ENCODE measurements at regions not wholly inside any gene's neighbourhood (a gene's known extent, or its start where the extent isn't known, plus 50 kb on each side); places are given as distances from the start of the nearest gene placed in this dataset.

- 75 to 81% methylated on average over 19 of the region's 19 CpGs for WGBS, 2 donors
- H3K36me3 ChIP-seq (ENCODE audit: control insufficient read depth in 2 of 2, insufficient read depth in 2 of 2, low read length in 1 of 2), result no peaks in the 10 kb centered on the region
- no peaks in the 10 kb centered on the region for H3K27me3 ChIP-seq (ENCODE audit: control insufficient read depth in 1 of 2, insufficient read depth in 2 of 2, low read length in 2 of 2)
- H3K4me1 ChIP-seq (ENCODE audit: control insufficient read depth in 2 of 2, insufficient read depth in 2 of 2, low read length in 1 of 2), result no peaks in the 10 kb centered on the region
- H3K9me3 ChIP-seq (ENCODE audit: control insufficient read depth in 2 of 2, insufficient read depth in 1 of 2, low read depth in 1 of 2, low read length in 1 of 2), result no peaks in the 10 kb centered on the region
- H3K4me3 ChIP-seq (ENCODE audit: low read depth in 1 of 2, low read length in 2 of 2), result no peak overlapping the region
- no peak overlapping the region for H3K27ac ChIP-seq (ENCODE audit: low read depth in 2 of 2, low read length in 1 of 2)
Observed at GRCh38 chr7:35492451-35493175, 202.3 kb downstream of the HERPUD2 start.

- Histone ChIP-seq H3K36me3 (ENCODE audit: control insufficient read depth in 2 of 2, insufficient read depth in 2 of 2, low read length in 1 of 2) (no peaks in the 10 kb centered on the region), H3K27ac (ENCODE audit: low read depth in 2 of 2, low read length in 1 of 2) (no peak overlapping the region), H3K27me3 (ENCODE audit: control insufficient read depth in 1 of 2, insufficient read depth in 2 of 2, low read length in 2 of 2) (no peaks in the 10 kb centered on the region), H3K4me3 (ENCODE audit: low read depth in 1 of 2, low read length in 2 of 2) (no peak overlapping the region), H3K9me3 (ENCODE audit: control insufficient read depth in 2 of 2, insufficient read depth in 1 of 2, low read depth in 1 of 2, low read length in 1 of 2) (no peaks in the 10 kb centered on the region), H3K4me1 (ENCODE audit: control insufficient read depth in 2 of 2, insufficient read depth in 2 of 2, low read length in 1 of 2) (no peaks in the 10 kb centered on the region)
- WGBS, 2 donors, result 34 to 45% methylated on average over 1 of the region's 1 CpG
Observed at GRCh38 chr7:35491233-35491632, 203.7 kb downstream of the HERPUD2 start.

- Histone ChIP-seq H3K27ac (ENCODE audit: low read depth in 2 of 2, low read length in 1 of 2) (no peak overlapping the region), H3K9me3 (ENCODE audit: control insufficient read depth in 2 of 2, insufficient read depth in 1 of 2, low read depth in 1 of 2, low read length in 1 of 2) (no peaks in the 10 kb centered on the region), H3K36me3 (ENCODE audit: control insufficient read depth in 2 of 2, insufficient read depth in 2 of 2, low read length in 1 of 2) (no peaks in the 10 kb centered on the region), H3K27me3 (ENCODE audit: control insufficient read depth in 1 of 2, insufficient read depth in 2 of 2, low read length in 2 of 2) (no peaks in the 10 kb centered on the region), H3K4me3 (ENCODE audit: low read depth in 1 of 2, low read length in 2 of 2) (no peak overlapping the region), H3K4me1 (ENCODE audit: control insufficient read depth in 2 of 2, insufficient read depth in 2 of 2, low read length in 1 of 2) (no peaks in the 10 kb centered on the region)
- WGBS, 2 donors, result 67 to 76% methylated on average over 2 of the region's 2 CpGs
Observed at GRCh38 chr7:35487841-35488240, 207.1 kb downstream of the HERPUD2 start.

- H3K27me3 ChIP-seq (ENCODE audit: control insufficient read depth in 1 of 2, insufficient read depth in 2 of 2, low read length in 2 of 2), result no peaks in the 10 kb centered on the region
- no peaks in the 10 kb centered on the region for H3K36me3 ChIP-seq (ENCODE audit: control insufficient read depth in 2 of 2, insufficient read depth in 2 of 2, low read length in 1 of 2)
- H3K4me1 ChIP-seq (ENCODE audit: control insufficient read depth in 2 of 2, insufficient read depth in 2 of 2, low read length in 1 of 2), result no peaks in the 10 kb centered on the region
- no peak overlapping the region for H3K4me3 ChIP-seq (ENCODE audit: low read depth in 1 of 2, low read length in 2 of 2)
- H3K9me3 ChIP-seq (ENCODE audit: control insufficient read depth in 2 of 2, insufficient read depth in 1 of 2, low read depth in 1 of 2, low read length in 1 of 2), result no peaks in the 10 kb centered on the region
- no peak overlapping the region for H3K27ac ChIP-seq (ENCODE audit: low read depth in 2 of 2, low read length in 1 of 2)
- 82 to 83% methylated on average over 6 of the region's 6 CpGs for WGBS, 2 donors
Observed at GRCh38 chr7:35487402-35487801, 207.5 kb downstream of the HERPUD2 start.

- no peaks in the 10 kb centered on the region for H3K9me3 ChIP-seq (ENCODE audit: control insufficient read depth in 2 of 2, insufficient read depth in 1 of 2, low read depth in 1 of 2, low read length in 1 of 2)
- WGBS, 2 donors, result 27 to 29% methylated on average over 6 of the region's 6 CpGs
Observed at GRCh38 chr7:35485436-35485835, 209.5 kb downstream of the HERPUD2 start.

GRCh38 chr7:35483568-35483967, 211.4 kb downstream of the HERPUD2 start:
- H3K4me1 ChIP-seq (ENCODE audit: control insufficient read depth in 2 of 2, insufficient read depth in 2 of 2, low read length in 1 of 2), result no peaks in the 10 kb centered on the region
- H3K9me3 ChIP-seq (ENCODE audit: control insufficient read depth in 2 of 2, insufficient read depth in 1 of 2, low read depth in 1 of 2, low read length in 1 of 2), result no peaks in the 10 kb centered on the region
- H3K27me3 ChIP-seq (ENCODE audit: control insufficient read depth in 1 of 2, insufficient read depth in 2 of 2, low read length in 2 of 2), result no peaks in the 10 kb centered on the region
- H3K27ac ChIP-seq (ENCODE audit: low read depth in 2 of 2, low read length in 1 of 2), result no peak overlapping the region
- no peak overlapping the region for H3K4me3 ChIP-seq (ENCODE audit: low read depth in 1 of 2, low read length in 2 of 2)
- 84 to 95% methylated on average over 2 of the region's 2 CpGs for WGBS, 2 donors
- H3K36me3 ChIP-seq (ENCODE audit: control insufficient read depth in 2 of 2, insufficient read depth in 2 of 2, low read length in 1 of 2), result no peaks in the 10 kb centered on the region

More at GRCh38 chr7:35485436-35485835, 209.5 kb downstream of the HERPUD2 start:
- H3K27me3 ChIP-seq (ENCODE audit: control insufficient read depth in 1 of 2, insufficient read depth in 2 of 2, low read length in 2 of 2), result no peaks in the 10 kb centered on the region
- no peaks in the 10 kb centered on the region for H3K4me1 ChIP-seq (ENCODE audit: control insufficient read depth in 2 of 2, insufficient read depth in 2 of 2, low read length in 1 of 2)
- H3K4me3 ChIP-seq (ENCODE audit: low read depth in 1 of 2, low read length in 2 of 2), result no peak overlapping the region
- H3K36me3 ChIP-seq (ENCODE audit: control insufficient read depth in 2 of 2, insufficient read depth in 2 of 2, low read length in 1 of 2), result no peaks in the 10 kb centered on the region
- no peak overlapping the region for H3K27ac ChIP-seq (ENCODE audit: low read depth in 2 of 2, low read length in 1 of 2)

- no peaks in the 10 kb centered on the region for H3K4me1 ChIP-seq (ENCODE audit: control insufficient read depth in 2 of 2, insufficient read depth in 2 of 2, low read length in 1 of 2)
- no peak overlapping the region for H3K27ac ChIP-seq (ENCODE audit: low read depth in 2 of 2, low read length in 1 of 2)
Observed at GRCh38 chr7:35482231-35482630, 212.7 kb downstream of the HERPUD2 start.

GRCh38 chr7:35480806-35481205, 214.1 kb downstream of the HERPUD2 start:
- Histone ChIP-seq H3K4me1 (ENCODE audit: control insufficient read depth in 2 of 2, insufficient read depth in 2 of 2, low read length in 1 of 2) (no peaks in the 10 kb centered on the region), H3K27ac (ENCODE audit: low read depth in 2 of 2, low read length in 1 of 2) (no peak overlapping the region), H3K27me3 (ENCODE audit: control insufficient read depth in 1 of 2, insufficient read depth in 2 of 2, low read length in 2 of 2) (no peaks in the 10 kb centered on the region), H3K4me3 (ENCODE audit: low read depth in 1 of 2, low read length in 2 of 2) (no peak overlapping the region), H3K9me3 (ENCODE audit: control insufficient read depth in 2 of 2, insufficient read depth in 1 of 2, low read depth in 1 of 2, low read length in 1 of 2) (peaks cover 0 to 5% of the 10 kb centered on the region in 2 donors), H3K36me3 (ENCODE audit: control insufficient read depth in 2 of 2, insufficient read depth in 2 of 2, low read length in 1 of 2) (no peaks in the 10 kb centered on the region)
- 49 to 65% methylated on average over 3 of the region's 3 CpGs for WGBS, 2 donors

More at GRCh38 chr7:35482231-35482630, 212.7 kb downstream of the HERPUD2 start:
- Histone ChIP-seq H3K9me3 (ENCODE audit: control insufficient read depth in 2 of 2, insufficient read depth in 1 of 2, low read depth in 1 of 2, low read length in 1 of 2) (peaks cover 0 to 4% of the 10 kb centered on the region in 2 donors), H3K27me3 (ENCODE audit: control insufficient read depth in 1 of 2, insufficient read depth in 2 of 2, low read length in 2 of 2) (no peaks in the 10 kb centered on the region), H3K36me3 (ENCODE audit: control insufficient read depth in 2 of 2, insufficient read depth in 2 of 2, low read length in 1 of 2) (no peaks in the 10 kb centered on the region), H3K4me3 (ENCODE audit: low read depth in 1 of 2, low read length in 2 of 2) (no peak overlapping the region)
- 63 to 67% methylated on average over 5 of the region's 5 CpGs for WGBS, 2 donors

GRCh38 chr7:35477609-35478008, 217.3 kb downstream of the HERPUD2 start:
- peaks cover 0 to 5% of the 10 kb centered on the region in 2 donors for H3K9me3 ChIP-seq (ENCODE audit: control insufficient read depth in 2 of 2, insufficient read depth in 1 of 2, low read depth in 1 of 2, low read length in 1 of 2)
- H3K27me3 ChIP-seq (ENCODE audit: control insufficient read depth in 1 of 2, insufficient read depth in 2 of 2, low read length in 2 of 2), result no peaks in the 10 kb centered on the region
- 61 to 69% methylated on average over 6 of the region's 6 CpGs for WGBS, 2 donors
- H3K36me3 ChIP-seq (ENCODE audit: control insufficient read depth in 2 of 2, insufficient read depth in 2 of 2, low read length in 1 of 2), result no peaks in the 10 kb centered on the region
- H3K4me3 ChIP-seq (ENCODE audit: low read depth in 1 of 2, low read length in 2 of 2), result no peak overlapping the region
- H3K4me1 ChIP-seq (ENCODE audit: control insufficient read depth in 2 of 2, insufficient read depth in 2 of 2, low read length in 1 of 2), result no peaks in the 10 kb centered on the region
- no peak overlapping the region for H3K27ac ChIP-seq (ENCODE audit: low read depth in 2 of 2, low read length in 1 of 2)

GRCh38 chr7:35474100-35474499, 220.2 kb upstream of the TBX20 start:
- no peaks in the 10 kb centered on the region for H3K4me1 ChIP-seq (ENCODE audit: control insufficient read depth in 2 of 2, insufficient read depth in 2 of 2, low read length in 1 of 2)
- H3K27me3 ChIP-seq (ENCODE audit: control insufficient read depth in 1 of 2, insufficient read depth in 2 of 2, low read length in 2 of 2), result no peaks in the 10 kb centered on the region
- H3K27ac ChIP-seq (ENCODE audit: low read depth in 2 of 2, low read length in 1 of 2), result no peak overlapping the region
- 76 to 77% methylated on average over 1 of the region's 1 CpG for WGBS, 2 donors
- H3K9me3 ChIP-seq (ENCODE audit: control insufficient read depth in 2 of 2, insufficient read depth in 1 of 2, low read depth in 1 of 2, low read length in 1 of 2), result peaks cover 0 to 5% of the 10 kb centered on the region in 2 donors
- no peaks in the 10 kb centered on the region for H3K36me3 ChIP-seq (ENCODE audit: control insufficient read depth in 2 of 2, insufficient read depth in 2 of 2, low read length in 1 of 2)
- H3K4me3 ChIP-seq (ENCODE audit: low read depth in 1 of 2, low read length in 2 of 2), result no peak overlapping the region
